NCI-H187 treated with DMSO at 0.1 percent for 48 hours (cell line): ENCODE measurements at regions not wholly inside any gene's neighbourhood (a gene's known extent, or its start where the extent isn't known, plus 50 kb on each side); places are given as distances from the start of the nearest gene placed in this dataset.
"Not testable (repeated sequence)": the region's sequence is repeated elsewhere in the genome, so short reads cannot be mapped to it uniquely, and the experiment has no call there.

Source experiments
- DNase-seq: peaks from one replicate; lab custom pipeline; 2025; lab: John Stamatoyannopoulos, UW

DNA sequence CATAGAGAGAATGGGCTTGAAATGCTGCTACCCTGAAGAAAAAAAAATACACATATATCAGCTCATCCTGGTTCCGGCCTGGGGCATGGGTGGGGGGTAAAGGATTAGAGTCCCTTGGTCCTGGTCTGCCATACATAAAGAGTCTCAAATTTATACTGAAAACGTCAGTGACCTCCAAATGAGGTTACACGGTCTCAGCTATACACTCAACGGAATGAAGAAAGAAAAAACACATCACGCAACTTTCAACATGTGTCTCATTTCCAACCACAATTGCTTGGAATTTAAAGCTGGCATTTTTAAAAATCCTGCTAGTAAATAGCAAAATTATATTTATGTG is 612.8 kb downstream of the MCTP2 start:
- DNase-seq = no peak

DNA sequence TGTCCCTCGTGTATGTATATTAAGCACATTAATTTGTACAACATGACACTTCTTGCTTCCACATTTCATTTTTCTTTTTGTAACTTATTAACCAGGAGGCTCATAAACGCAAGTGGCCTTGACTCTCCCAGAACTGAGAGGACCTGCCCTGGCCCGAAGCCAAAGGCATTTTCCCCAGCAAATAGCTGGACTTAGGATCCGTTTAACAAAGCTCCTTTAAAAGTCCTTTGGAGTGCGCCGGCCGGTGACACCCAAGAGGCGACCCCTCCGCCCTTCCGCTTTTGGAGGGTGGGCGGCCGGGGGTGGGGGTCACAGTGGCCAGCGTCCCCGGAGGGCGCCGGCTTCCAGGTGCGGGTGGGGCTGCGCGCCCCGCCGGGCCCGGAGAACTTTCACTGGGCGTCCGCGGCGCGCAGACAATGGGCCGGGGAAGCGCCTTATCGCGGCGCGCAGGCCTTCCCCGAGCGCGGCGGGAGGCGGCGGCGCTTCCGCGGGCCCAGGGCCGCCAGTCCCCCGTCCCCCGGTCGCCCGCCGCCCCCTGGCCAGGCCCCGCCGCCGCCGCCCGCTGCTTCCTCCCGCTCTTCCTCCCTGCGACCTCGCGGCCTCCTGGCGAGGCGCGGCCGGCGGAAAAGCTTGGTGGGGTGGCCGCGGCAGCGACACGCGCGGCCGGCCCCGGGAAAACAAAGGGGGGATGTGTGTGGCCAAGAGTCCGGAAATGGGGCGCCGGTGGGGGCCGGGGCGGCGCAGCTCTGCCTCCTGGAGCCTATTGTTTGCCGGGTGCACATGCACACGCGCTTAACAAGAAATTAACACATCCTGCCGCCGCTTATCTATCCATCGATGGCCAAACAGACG is 613.4 kb downstream of the MCTP2 start:
- no peak for DNase-seq

DNA sequence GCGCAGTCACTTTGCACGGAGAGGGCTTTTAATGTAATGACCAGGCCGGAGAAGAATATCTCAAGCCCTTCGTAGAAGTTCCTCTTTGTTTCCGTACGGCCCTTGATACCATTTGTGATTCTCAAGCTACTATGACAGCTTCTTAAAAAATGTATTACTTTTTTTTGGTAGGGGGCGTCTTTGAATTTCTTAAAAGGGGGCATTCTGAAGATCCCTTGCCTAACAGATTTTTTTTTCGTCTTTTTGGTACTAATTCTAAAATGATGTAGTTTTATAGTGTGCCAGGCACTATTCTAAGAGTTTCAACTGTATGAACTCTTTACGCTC is 614.0 kb downstream of the MCTP2 start:
- no peak for DNase-seq

DNA sequence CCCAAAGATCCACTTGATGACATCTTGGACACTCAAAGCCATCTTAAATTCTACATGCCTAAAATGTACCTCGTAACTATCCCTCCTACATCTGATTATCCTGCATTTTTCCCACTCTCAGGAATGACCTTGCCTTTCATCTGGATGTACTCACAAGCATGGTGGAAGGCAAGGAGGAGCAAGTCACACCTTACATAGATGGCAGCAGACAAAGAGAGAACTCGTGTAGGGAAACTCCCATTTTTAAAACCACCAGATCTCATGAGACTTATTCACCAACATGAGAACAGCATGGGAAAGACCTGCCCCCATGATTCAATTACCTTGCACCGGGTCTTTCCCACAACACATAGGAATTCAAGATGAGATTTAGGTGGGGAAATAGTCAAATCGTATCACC is 616.0 kb downstream of the MCTP2 start:
- no peak for DNase-seq

DNA sequence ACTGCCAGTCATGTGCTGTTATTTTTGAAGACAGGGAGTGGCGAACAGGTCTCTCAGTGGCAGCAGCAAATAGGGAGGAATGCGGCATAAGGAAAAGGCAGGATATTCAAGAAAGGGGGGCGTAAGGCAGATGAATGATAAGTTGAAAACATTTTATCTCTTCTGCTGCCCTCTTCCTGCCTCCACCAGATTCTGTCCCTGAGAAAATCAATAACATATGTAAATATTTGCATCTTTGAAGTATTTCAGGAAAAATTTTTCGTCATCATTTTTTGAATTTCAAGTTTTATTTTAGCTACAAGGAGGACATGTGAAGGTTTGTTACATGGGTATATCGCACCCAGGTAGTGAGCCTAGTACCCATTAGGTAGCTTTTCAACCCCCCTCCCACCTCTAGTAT is 616.7 kb downstream of the MCTP2 start:
- no peak for DNase-seq

DNA sequence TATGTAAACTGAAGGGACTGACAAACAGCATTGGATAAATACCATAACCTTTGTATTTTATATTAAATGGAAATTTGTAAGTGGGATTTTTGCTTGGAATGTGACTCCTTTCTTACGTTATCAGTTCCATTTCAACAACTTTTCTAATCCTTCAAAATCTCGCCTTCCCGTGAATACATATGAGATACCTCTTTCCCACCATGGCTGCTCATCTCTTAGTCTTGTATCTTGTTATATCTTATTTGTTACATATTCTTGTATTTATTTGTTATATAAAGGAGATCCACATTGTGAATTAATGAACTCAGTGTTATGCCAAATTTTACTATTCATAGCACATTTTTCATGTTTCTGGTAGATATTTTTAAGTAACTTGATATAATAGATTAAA is 623.7 kb downstream of the MCTP2 start:
- no peak for DNase-seq

DNA sequence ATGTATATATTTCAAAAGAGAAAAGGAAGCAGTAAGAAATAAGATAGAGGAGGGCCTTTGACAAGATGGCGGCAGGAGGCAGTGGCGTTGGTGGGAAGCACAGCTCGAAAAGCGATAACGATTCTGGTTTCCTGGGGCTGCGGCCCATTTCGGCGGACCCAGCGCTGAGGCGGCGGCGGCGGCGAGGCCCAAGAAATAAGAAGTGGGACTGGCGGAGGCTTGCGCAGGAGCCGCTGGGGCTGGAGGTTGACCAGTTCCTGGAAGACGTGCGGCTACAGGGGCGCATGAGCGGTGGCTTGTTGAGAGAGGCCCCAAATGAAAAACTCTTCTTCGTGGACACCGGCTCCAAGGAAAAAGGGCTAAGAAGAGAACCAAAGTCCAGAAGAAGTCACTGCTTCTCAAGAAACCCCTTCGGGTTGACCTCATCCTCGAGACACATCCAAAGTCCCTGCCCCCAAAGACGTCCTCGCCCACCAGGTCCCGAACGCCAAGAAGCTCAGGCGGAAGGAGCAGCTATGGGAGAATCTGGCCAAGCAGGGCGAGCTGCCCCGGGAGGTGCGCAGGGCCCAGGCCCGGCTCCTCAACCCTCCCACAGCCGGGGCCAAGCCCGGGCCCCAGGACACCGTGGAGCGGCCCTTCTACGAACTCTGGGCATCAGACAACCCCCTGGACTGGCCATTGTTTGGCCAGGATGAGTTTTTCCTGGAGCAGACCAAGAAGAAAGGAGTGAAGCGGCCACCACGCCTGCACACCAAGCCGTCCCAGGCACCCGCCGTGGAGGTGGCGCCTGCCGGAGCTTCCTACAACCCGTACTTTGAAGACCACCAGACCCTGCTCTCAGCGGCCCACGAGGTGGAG is 624.3 kb downstream of the MCTP2 start:
- DNase-seq = no peak

DNA sequence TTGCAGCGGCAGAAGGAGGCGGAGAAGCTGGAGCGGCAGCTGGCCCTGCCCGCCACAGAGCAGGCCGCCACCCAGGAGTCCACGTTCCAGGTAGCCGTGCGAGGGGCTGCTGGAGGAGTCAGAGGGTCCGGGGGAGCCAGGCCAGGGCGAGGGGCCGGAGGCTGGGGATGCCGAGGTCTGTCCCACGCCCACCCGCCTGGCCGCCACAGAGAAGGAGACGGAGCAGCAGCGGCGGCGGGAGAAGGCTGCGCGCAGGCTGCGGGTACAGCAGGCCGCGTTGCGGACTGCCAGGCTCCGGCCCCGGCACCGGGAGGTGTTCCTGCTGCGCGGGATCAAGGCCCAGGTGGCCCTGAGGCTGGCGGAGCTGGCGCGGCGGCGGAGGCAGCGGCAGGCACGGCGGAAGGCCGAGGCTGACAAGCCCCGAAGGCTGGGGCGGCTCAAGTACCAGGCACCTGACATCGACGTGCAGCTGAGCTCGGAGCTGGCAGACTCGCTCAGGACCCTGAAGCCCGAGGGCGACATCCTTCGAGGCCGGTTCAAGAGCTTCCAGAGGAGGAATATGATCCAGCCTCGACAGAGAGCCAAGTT is 625.0 kb downstream of the MCTP2 start:
- DNase-seq = no peak

DNA sequence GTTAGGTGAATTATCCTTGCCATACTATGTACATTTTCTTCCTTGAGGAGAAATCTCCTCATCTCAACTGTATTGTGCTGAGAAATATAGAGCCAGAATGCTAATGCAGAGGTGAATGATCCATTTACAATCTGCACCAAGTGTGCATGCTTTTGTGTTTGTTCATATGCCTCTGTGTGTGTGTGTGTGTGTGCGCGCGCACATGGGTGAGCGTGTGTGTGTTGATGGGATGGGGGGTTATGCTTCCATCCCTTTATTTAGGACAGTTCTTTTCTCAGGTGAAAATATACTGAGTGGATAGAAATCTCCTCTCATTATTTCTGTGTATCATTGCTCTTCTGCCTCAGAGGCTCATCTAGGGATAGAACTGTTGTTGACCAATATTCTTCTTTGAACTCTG is 626.1 kb downstream of the MCTP2 start:
- DNase-seq = no peak

DNA sequence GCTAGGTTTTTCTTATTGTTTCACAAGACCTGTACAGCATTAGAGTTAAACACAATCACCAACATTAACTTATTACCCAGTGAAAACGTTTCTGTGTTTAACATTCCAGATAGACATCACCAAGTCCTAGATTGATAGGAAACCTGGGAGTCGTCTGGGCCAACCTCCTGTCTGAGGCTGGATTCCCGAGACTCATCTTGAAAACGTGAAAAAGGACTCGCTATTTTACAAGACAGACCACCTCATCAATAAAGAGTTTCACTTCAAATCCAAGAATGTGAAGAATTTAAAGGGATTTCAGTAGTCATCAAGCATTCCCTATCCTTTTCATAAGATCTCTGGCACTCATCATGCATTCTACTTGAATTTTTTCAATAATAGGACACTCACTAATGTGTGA is 626.6 kb downstream of the MCTP2 start:
- DNase-seq = no peak

DNA sequence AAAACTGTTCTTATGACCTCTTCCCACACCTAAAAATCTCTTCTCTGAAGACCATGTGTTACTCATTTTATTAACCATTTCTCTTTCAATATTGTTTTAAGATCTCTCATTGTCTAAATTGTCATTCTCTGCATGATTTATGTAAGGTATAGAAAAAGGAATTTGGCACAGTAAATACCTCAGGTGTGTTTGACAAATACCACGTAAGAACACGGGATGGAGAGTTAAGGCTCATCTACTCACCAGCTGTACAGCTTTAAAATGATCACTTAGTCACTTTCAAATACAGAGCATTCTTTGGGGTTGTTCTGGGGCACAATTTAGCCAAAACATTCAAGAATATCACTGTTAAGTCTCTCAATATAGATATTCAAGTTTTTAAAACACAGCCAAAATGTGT is 627.1 kb downstream of the MCTP2 start:
- DNase-seq = no peak

DNA sequence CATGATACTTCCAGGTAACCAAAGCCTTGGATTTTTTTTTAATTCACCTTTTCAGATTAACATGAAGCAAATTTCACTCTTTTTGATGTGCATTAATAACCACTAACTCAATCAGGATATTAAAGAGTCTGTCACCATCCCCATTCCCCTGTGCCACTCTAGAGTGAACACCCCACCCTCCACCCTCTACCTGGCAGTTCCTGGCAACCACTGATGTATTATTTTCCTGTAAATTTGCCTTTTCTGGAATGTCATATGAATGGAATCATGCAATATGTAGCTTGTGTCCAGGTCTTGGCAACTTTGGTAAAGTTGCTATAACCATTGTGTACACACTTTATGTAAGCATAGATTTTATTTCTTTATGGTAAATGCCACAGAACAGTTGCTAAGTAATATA is 627.6 kb downstream of the MCTP2 start:
- DNase-seq = no peak

DNA sequence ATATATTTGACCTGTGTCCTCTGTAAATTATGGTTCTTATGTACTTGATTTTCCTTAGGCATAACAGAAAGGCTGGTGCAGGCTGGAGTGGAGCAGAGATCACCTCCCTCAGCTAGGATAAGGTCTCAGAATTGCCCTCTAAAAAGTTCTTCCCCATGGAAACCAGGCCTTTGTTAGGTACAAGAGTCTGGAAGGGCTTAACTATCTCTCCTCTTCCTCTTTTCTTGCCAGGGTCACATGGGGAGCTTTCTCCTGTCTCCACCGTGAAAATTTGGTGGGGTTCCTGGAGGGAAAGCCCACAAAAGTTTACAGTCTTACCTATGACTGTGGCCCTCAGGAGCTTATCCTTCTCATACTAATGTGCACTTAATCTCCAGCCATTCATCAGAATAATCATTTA is 633.2 kb downstream of the MCTP2 start:
- no peak for DNase-seq

DNA sequence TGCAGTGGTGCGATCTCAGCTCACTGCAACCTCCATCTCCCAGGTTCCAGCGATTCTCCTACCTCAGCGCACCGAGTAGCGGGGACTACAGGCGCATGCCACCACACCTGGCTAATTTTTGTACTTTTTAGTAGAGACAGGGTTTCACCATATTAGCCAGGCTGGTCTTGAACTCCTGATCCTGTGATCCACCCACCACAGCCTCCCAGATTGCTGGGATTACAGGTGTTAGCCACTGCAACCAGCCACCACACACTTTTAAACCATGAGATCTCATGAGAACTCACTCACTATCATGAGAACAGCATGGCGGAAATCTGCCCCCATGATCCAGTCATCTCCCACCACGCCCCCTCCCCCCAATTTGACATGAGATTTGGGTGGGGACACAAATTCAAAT is 636.9 kb downstream of the MCTP2 start:
- not testable (repeated sequence) for DNase-seq

DNA sequence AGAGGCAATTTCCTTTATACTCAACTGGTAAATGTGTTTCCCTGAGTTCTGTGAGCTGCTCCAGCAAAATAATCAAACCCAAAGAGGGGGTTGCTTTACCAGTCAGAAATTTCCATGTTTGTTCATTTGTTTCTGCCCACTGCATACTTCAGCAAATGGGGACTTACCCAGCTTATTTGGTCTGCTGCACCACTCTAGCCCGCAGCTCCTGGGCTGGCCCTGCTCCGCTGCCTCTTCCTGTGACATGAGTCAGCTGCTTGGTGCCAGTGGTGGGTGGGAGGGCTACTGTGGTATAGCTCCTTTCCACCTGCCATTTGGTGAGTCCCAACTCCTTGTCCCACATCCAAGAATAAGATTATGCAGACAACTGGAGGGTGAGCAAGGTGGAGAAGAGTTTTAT is 644.2 kb downstream of the MCTP2 start:
- DNase-seq = no peak

DNA sequence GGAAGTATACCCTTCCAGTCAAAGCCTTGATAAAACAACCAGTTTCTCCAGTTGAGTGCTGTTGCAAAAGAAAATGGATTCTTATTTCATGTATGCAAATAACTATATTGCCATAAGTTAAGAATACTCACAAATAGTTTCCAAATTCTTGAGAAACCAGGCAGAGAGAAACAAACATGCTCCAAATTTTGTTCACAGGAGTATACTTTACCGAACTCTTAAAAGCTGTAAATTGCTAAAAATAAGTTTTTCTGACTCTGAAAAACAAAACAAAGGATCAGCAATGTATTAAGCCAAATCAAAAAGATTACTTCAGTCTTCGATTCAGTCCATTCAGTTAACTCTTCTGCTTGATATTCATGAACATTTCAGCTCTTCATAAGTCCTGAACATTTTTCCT is 646.5 kb downstream of the MCTP2 start:
- no peak for DNase-seq

DNA sequence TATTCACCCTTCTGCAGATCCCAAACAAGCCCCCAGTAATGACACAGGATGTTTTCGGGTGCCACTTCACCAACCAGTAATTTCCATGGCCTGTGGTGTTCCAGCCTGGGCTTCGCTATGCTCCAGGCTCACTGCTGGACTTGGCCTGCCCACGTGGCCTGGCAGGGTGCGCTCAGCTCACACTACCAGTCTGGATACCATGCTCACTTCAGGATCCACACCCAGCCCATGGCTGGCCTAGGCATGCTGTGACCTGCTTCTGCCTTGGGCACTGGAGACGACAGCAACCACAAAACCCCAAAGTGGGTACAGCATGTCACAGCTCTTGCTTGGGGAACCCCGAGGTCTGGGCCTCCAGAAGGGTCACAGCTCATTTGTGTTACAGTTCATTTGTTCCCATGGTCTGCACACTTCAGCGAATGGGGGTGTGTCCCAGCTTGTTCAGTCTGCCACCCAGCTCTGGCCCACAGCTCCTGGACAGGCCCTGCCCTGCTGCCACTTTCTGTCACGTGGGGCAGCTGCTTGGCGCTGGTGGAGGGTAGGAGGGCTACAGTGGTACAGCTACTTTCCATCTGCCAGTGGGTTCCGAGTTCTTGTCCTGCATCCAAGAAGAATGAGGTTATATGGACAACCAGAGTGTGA is 650.8 kb downstream of the MCTP2 start:
- no peak for DNase-seq

DNA sequence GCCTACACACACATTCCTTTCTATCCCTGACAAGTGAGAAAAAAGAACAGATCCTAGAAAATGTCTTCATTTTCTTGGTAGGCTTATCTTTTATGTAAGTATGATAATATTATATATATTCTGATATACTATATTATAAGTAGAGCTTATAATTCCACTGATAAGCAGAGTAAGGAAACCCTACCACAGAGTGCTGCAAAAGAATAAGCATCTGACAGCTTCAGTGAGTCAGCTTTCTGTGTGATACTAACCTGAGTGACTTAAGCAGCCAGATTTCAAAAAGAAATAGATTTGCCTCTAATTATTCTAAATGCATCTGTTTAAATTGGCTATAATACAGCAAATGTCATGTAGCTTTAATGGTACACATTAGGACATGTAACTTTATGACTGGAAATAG is 656.0 kb downstream of the MCTP2 start:
- DNase-seq = no peak

DNA sequence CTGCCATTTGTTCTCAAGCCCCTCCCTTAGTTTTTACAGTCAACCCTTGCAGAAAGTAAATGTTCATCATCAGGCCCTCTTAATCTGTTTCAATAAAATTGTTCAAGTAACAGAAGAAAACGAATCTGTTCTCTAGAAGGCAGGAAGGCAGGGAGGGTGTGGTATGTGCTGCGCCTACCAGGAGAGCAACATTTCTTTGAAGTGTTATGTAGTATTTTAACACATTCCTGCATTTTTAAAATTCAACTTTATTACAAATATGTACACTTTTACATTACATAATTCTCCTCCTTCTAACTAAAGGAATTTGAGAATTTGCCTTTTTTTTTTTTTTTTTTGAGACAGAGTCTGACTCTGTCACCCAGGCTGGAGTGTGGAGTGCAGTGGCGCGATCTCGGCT is 657.8 kb downstream of the MCTP2 start:
- no peak for DNase-seq

DNA sequence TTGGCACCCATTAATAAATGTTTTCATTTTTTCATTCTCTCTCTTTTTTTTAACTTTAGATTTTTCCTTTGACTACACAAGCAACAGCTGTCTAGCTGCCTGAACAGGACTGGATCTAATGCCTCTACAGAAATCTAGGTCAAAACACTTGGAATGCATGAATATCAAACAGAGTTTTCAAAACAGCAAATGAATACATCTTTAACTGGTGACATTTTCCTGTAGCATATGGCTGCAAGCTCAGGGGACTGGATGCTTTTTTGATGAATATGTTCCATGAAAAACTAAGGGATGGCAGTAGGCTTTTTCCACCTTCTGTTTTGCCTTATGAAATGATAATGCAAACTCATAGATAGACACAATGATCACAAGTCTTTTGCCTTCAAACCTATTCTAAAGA is 661.7 kb downstream of the MCTP2 start:
- no peak for DNase-seq

DNA sequence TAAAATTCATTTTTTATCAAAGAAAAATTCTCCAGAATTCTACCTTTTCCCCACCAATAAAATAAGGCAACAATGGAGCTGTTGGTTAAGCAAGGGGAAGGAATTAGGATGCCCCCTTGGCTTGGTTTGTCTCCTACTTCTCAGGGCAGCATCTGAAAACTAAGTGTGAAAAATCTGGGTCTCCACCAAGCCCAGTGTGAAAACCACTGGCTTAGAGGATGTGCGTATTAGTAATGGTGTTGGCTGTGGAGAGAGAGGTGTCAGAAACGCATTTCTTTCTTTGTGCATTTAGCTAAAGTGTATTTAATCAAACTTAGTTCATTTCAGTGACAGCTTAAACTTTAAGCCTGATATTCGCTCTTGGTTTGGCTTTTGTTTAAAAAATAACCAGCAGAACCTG is 662.7 kb downstream of the MCTP2 start:
- no peak for DNase-seq

DNA sequence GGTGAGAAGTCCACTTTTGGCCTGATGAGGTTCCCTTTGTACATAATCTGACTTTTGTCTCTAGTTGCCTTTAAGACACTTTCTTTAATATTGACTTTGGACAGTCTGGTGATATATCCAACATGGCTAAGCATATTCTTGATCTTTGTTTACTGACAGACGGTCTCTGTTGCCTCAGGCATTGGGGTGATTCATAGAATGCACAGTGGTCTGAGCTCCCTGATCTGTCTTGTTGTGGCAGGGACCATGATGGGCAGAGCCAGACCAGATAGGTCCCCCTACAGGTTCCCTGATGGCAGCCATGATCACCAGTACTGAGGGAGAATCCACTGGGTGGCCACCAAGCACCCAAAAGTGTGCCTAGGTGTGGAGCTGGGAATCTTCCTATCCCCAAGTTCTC is 678.1 kb downstream of the MCTP2 start:
- no peak for DNase-seq

DNA sequence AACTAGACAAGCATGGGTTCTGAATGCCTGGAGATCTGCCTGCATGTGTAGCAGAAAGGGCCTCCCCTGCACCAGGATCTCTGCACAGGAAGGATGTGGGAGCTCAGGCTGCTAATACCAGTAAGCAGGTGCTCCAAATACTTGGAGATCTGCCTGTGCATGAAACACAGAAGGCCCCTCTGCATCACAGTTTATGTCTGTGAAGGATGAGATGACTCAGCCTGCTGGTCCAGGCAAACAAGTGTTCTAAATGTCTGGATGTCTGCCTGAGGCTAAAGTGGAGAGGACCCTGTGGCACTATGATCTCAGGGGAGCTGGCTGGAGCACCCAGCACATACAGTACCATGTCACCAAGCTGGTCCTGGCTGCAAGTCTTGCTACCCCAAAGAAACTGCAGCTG is 678.8 kb downstream of the MCTP2 start:
- DNase-seq = no peak
